Osteoblast (primary cell): ENCODE measurements at regions not wholly inside any gene's neighbourhood (a gene's known extent, or its start where the extent isn't known, plus 50 kb on each side); places are given as distances from the start of the nearest gene placed in this dataset.

Experiments used
- DNase-seq: peaks from one replicate; pipeline ENCODE4 v3.0.0; 2011; ENCODE audit warnings: low spot score, mixed read lengths; ENCODE audit not compliant: insufficient read length; ENCODE audit errors: missing footprints
- H2AFZ ChIP-seq: 2 replicates; pipeline ENCODE4 v1.6.0; 2011; ENCODE audit warnings: mild to moderate bottlenecking, low read length
- H3K27ac ChIP-seq: 2 replicates; pipeline ENCODE4 v1.5.1; 2011; ENCODE audit warnings: mild to moderate bottlenecking, low read depth, low read length, moderate library complexity
- H3K27me3 ChIP-seq: 2 replicates; pipeline ENCODE4 v1.6.0; 2012; ENCODE audit warnings: mild to moderate bottlenecking, control low read depth, inconsistent platforms, low read length, moderate library complexity; ENCODE audit not compliant: insufficient read depth
- H3K36me3 ChIP-seq: 2 replicates; pipeline ENCODE4 v1.5.1; 2011; ENCODE audit warnings: mild to moderate bottlenecking, low read length, control low read depth, moderate library complexity; ENCODE audit not compliant: insufficient read depth
- H3K4me1 ChIP-seq: 2 replicates; pipeline ENCODE4 v1.5.1; 2011; ENCODE audit warnings: mild to moderate bottlenecking, low read length, control low read depth, moderate library complexity; ENCODE audit not compliant: insufficient read depth
- H3K4me2 ChIP-seq: 2 replicates; pipeline ENCODE4 v1.6.0; 2011; ENCODE audit warnings: mild to moderate bottlenecking, low read length; ENCODE audit not compliant: insufficient read depth
- H3K4me3 ChIP-seq: fragments of 200-600 bp; sonication (generic); 3 replicates; pipeline ENCODE4 v1.5.1; 2012; ENCODE audit warnings: mild to moderate bottlenecking, low read length, inconsistent platforms; ENCODE audit not compliant: insufficient read depth
- H3K79me2 ChIP-seq: 2 replicates; pipeline ENCODE4 v1.6.0; 2012; ENCODE audit warnings: mild to moderate bottlenecking, low read length, control low read depth, inconsistent platforms; ENCODE audit not compliant: insufficient read depth
- H3K9me3 ChIP-seq: 2 replicates; pipeline ENCODE4 v1.5.1; 2011; ENCODE audit warnings: low read depth, low read length, control low read depth
- H4K20me1 ChIP-seq: 2 replicates; pipeline ENCODE4 v1.6.0; 2012; ENCODE audit warnings: mild to moderate bottlenecking, low read length, control low read depth; ENCODE audit not compliant: insufficient read depth
- CTCF ChIP-seq: IDR thresholded peaks from 2 replicates; pipeline ENCODE4 v1.5.1; 2011; ENCODE audit warnings: mild to moderate bottlenecking, low read depth, low read length, moderate library complexity; ENCODE audit errors: extremely low read depth

- no peak for TF ChIP-seq CTCF
- no peak overlapping the region for H3K4me2 ChIP-seq
- H3K9me3 ChIP-seq: no peaks in the 10 kb centered on the region
- no peak overlapping the region for H2AFZ ChIP-seq
- no peak overlapping the region for H3K4me3 ChIP-seq
- H3K27me3 ChIP-seq: no peaks in the 10 kb centered on the region
- H3K36me3 ChIP-seq: no peaks in the 10 kb centered on the region
- no peaks in the 10 kb centered on the region for H3K4me1 ChIP-seq
- no peak for DNase-seq
- no peak overlapping the region for H3K27ac ChIP-seq
- H4K20me1 ChIP-seq: no peaks in the 10 kb centered on the region
- no peaks in the 10 kb centered on the region for H3K79me2 ChIP-seq
These were observed 621.1 kb upstream of the CDH18 start for GRCh38 chr5:20609126-20609525.

GRCh38 chr5:20608567-20608966, 620.6 kb upstream of the CDH18 start:
- H4K20me1 ChIP-seq: no peaks in the 10 kb centered on the region
- H3K4me3 ChIP-seq: no peak overlapping the region
- no peaks in the 10 kb centered on the region for H3K9me3 ChIP-seq
- no peak overlapping the region for H3K27ac ChIP-seq
- H3K4me2 ChIP-seq: no peak overlapping the region
- no peak overlapping the region for H2AFZ ChIP-seq
- DNase-seq: no peak
- TF ChIP-seq CTCF: no peak
- no peaks in the 10 kb centered on the region for H3K4me1 ChIP-seq
- H3K27me3 ChIP-seq: no peaks in the 10 kb centered on the region
- H3K79me2 ChIP-seq: no peaks in the 10 kb centered on the region
- H3K36me3 ChIP-seq: no peaks in the 10 kb centered on the region

- H3K36me3 ChIP-seq: no peaks in the 10 kb centered on the region
- H3K9me3 ChIP-seq: peaks cover 5% of the 10 kb centered on the region
- H3K4me1 ChIP-seq: no peaks in the 10 kb centered on the region
- no peak overlapping the region for H3K4me2 ChIP-seq
- H3K27ac ChIP-seq: no peak overlapping the region
- H3K4me3 ChIP-seq: no peak overlapping the region
- no peak for TF ChIP-seq CTCF
- no peak for DNase-seq
- no peak overlapping the region for H2AFZ ChIP-seq
- no peaks in the 10 kb centered on the region for H3K79me2 ChIP-seq
- H4K20me1 ChIP-seq: no peaks in the 10 kb centered on the region
- no peaks in the 10 kb centered on the region for H3K27me3 ChIP-seq
These were observed 617.9 kb upstream of the CDH18 start for GRCh38 chr5:20605732-20606525.

- no peaks in the 10 kb centered on the region for H3K4me1 ChIP-seq
- no peak overlapping the region for H3K4me3 ChIP-seq
These were observed 617.0 kb upstream of the CDH18 start for GRCh38 chr5:20604992-20605391.

More at GRCh38 chr5:20604992-20605391, 617.0 kb upstream of the CDH18 start:
- Histone ChIP-seq H3K27ac (no peak overlapping the region), H3K36me3 (no peaks in the 10 kb centered on the region), H4K20me1 (no peaks in the 10 kb centered on the region), H3K27me3 (no peaks in the 10 kb centered on the region), H3K4me2 (no peak overlapping the region), H3K79me2 (no peaks in the 10 kb centered on the region), H2AFZ (no peak overlapping the region), H3K9me3 (peaks cover 5% of the 10 kb centered on the region)
- TF ChIP-seq CTCF: no peak
- DNase-seq: no peak
